HCT116 (cell line): ENCODE measurements at regions not wholly inside any gene's neighbourhood (a gene's known extent, or its start where the extent isn't known, plus 50 kb on each side); places are given as distances from the start of the nearest gene placed in this dataset.

Source experiments
- ATAC-seq: fragments of 200-7000 bp; cut with Tn5 transposase; 2 replicates; pipeline ENCODE4 v1.9.1; 2020; ENCODE audit warnings: mild to moderate bottlenecking, moderate library complexity
- BruUV-seq: library from RNA; stranded (reverse); fragments of 400-500 nt; replicated peaks from 2 replicates; lab custom pipeline; 2021; lab: Mats Ljungman, UMichigan
- CTCF ChIA-PET: fragments of 300-600 bp; sonication (Branson Sonifier 250); formaldehyde crosslinking; loops from one replicate; lab custom pipeline; 2021; ENCODE audit warnings: antibody characterized with exemption; lab: Charles Lee
- POLR2A ChIA-PET: fragments of 300-600, 350-600 bp; sonication (Branson Sonifier 250); formaldehyde crosslinking; loops from one replicate; lab custom pipeline; 2021; ENCODE audit warnings: antibody characterized with exemption; lab: Charles Lee
- RAD21 ChIA-PET, 2 experiments: fragments of 300-600 bp; sonication (Branson Sonifier 250); formaldehyde crosslinking; loops; one replicate each; lab custom pipeline; 2023; ENCODE audit warnings: low total read pairs in 2 of 2; ENCODE audit not compliant: uncharacterized antibody in 2 of 2, unreplicated experiment in 2 of 2, low non-redundant PET in 1 of 2; lab: Charles Lee
- DNase-seq: peaks from one replicate; pipeline ENCODE4 v3.0.0-alpha.2; 2010; ENCODE audit warnings: low read depth, low spot score
- H2AFZ ChIP-seq: fragments of 200-600 bp; shearing (Covaris generic), sonication (generic); 2 replicates; pipeline ENCODE4 v1.6.1; 2017; ENCODE audit warnings: low read depth, mixed run types, mixed read lengths, antibody characterized with exemption, low read length; ENCODE audit not compliant: poor library complexity, severe bottlenecking
- H3K27ac ChIP-seq: 2 replicates; pipeline ENCODE4 v1.5.1; 2012; ENCODE audit warnings: low read depth, low read length
- H3K27me3 ChIP-seq: fragments of 200-600 bp; sonication (generic); 2 replicates; pipeline ENCODE4 v1.6.1; 2016; ENCODE audit warnings: mixed run types, low read length, mixed read lengths; ENCODE audit not compliant: insufficient read depth
- H3K36me3 ChIP-seq, 2 experiments: fragments of 200-500 bp in 1 of 2; fragments of 200-600 bp in 1 of 2; sonication (Bioruptor generic) in 1 of 2; sonication (generic) in 1 of 2; 2 replicates each; pipeline versions ENCODE4 v1.5.1 to v1.6.1; 2014 to 2016; ENCODE audit warnings: low read length in 2 of 2, inconsistent platforms in 1 of 2, mixed read lengths in 1 of 2, mixed run types in 1 of 2; ENCODE audit not compliant: insufficient read depth in 2 of 2, control insufficient read depth in 1 of 2
- H3K4me1 ChIP-seq, 2 experiments: fragments of 200-600 bp in 1 of 2; sonication (generic) in 1 of 2; 2 replicates each; pipeline versions ENCODE4 v1.5.1 to v1.6.1; 2012 to 2017; ENCODE audit warnings: low read length in 2 of 2, inconsistent platforms in 1 of 2, mild to moderate bottlenecking in 1 of 2, mixed read lengths in 1 of 2, mixed run types in 1 of 2, moderate library complexity in 1 of 2; ENCODE audit not compliant: insufficient read depth in 2 of 2, control insufficient read depth in 1 of 2
- H3K4me2 ChIP-seq: fragments of 200-600 bp; sonication (generic); 2 replicates; pipeline ENCODE4 v1.6.1; 2017; ENCODE audit warnings: mixed run types, low read length, mixed read lengths
- H3K4me3 ChIP-seq, 2 experiments: fragments of 200-600 bp in 1 of 2; sonication (generic) in 1 of 2; replicated peaks in 1 of 2; 2 replicates each; pipeline ENCODE4 v1.5.1; 2011 to 2016; ENCODE audit warnings: low read length in 2 of 2, control low read depth in 1 of 2, low read depth in 1 of 2, mild to moderate bottlenecking in 1 of 2, mixed read lengths in 1 of 2, mixed run types in 1 of 2
- H3K79me2 ChIP-seq: fragments of 200-600 bp; sonication (generic); 2 replicates; pipeline ENCODE4 v1.6.1; 2017; ENCODE audit warnings: mild to moderate bottlenecking, mixed run types, low read length, moderate library complexity, mixed read lengths; ENCODE audit not compliant: insufficient read depth
- H3K9ac ChIP-seq: fragments of 200-600 bp; sonication (generic); 2 replicates; pipeline ENCODE4 v1.6.1; 2016; ENCODE audit warnings: low read length, mixed read lengths
- H3K9me2 ChIP-seq: fragments of 200-600 bp; sonication (generic), shearing (Covaris generic); 2 replicates; pipeline ENCODE4 v1.6.1; 2017; ENCODE audit warnings: mixed run types, mild to moderate bottlenecking, moderate library complexity; ENCODE audit not compliant: insufficient read depth
- H3K9me3 ChIP-seq, 2 experiments: fragments of 200-500 bp in 1 of 2; fragments of 200-600 bp in 1 of 2; sonication (Bioruptor generic) in 1 of 2; sonication (generic) in 1 of 2; 2 replicates each; pipeline ENCODE4 v1.6.1; 2014 to 2017; ENCODE audit warnings: low read length in 2 of 2, mixed read lengths in 2 of 2, inconsistent platforms in 1 of 2, low read depth in 1 of 2, mild to moderate bottlenecking in 1 of 2, mixed run types in 1 of 2, moderate library complexity in 1 of 2; ENCODE audit not compliant: control insufficient read depth in 1 of 2, insufficient read depth in 1 of 2
- H4K20me1 ChIP-seq: fragments of 200-600 bp; sonication (generic), shearing (Covaris generic); 2 replicates; pipeline ENCODE4 v1.6.1; 2017; ENCODE audit warnings: mixed run types, mild to moderate bottlenecking, moderate library complexity; ENCODE audit not compliant: insufficient read depth
- CBX3 ChIP-seq: IDR thresholded peaks from 2 replicates; pipeline ENCODE4 v1.6.1; 2012; ENCODE audit warnings: low read depth
- CTCF ChIP-seq, 3 experiments: fragments of 200-600 bp in 1 of 3; sonication (generic) in 1 of 3; IDR thresholded peaks in 2 of 3; conservative IDR thresholded peaks in 1 of 3; 2 replicates each; pipeline ENCODE4 v1.5.1; 2012 to 2017; ENCODE audit warnings: low read depth in 2 of 3, low read length in 2 of 3, antibody characterized with exemption in 1 of 3, borderline replicate concordance in 1 of 3, control low read depth in 1 of 3, mild to moderate bottlenecking in 1 of 3, mixed read lengths in 1 of 3, mixed run types in 1 of 3, moderate library complexity in 1 of 3; ENCODE audit not compliant: insufficient read depth in 1 of 3
- ELF1 ChIP-seq: IDR thresholded peaks from 2 replicates; pipeline ENCODE4 v1.6.1; 2012; ENCODE audit warnings: low read depth, borderline replicate concordance
- EZH2 ChIP-seq: fragments of 200-600 bp; sonication (generic); IDR thresholded peaks from 2 replicates; pipeline ENCODE4 v1.6.1; 2017; ENCODE audit warnings: antibody characterized with exemption, mixed run types
- EZH2phosphoT487 ChIP-seq: fragments of 200-600 bp; IDR thresholded peaks from 2 replicates; pipeline ENCODE4 v1.6.1; 2018; ENCODE audit warnings: antibody characterized with exemption, borderline replicate concordance
- JUND ChIP-seq: IDR thresholded peaks from 2 replicates; pipeline ENCODE4 v1.6.1; 2012
- POLR2A ChIP-seq: IDR thresholded peaks from 2 replicates; pipeline ENCODE4 v1.7.0; 2011; ENCODE audit warnings: borderline replicate concordance; ENCODE audit not compliant: insufficient read depth, insufficient read length; ENCODE audit errors: extremely low read depth
- POLR2AphosphoS5 ChIP-seq: IDR thresholded peaks from 2 replicates; pipeline ENCODE4 v1.6.1; 2011; ENCODE audit warnings: mild to moderate bottlenecking, low read depth, low read length, moderate library complexity
- SRF ChIP-seq: IDR thresholded peaks from 2 replicates; pipeline ENCODE4 v1.6.1; 2012; ENCODE audit warnings: low read depth
- TCF7L2 ChIP-seq: IDR thresholded peaks from 2 replicates; pipeline ENCODE4 v1.7.0; 2011; ENCODE audit warnings: borderline replicate concordance, inconsistent platforms; ENCODE audit not compliant: insufficient read depth, insufficient read length; ENCODE audit errors: extremely low read depth
- ZBTB33 ChIP-seq: IDR thresholded peaks from 2 replicates; pipeline ENCODE4 v1.6.1; 2011; ENCODE audit warnings: mild to moderate bottlenecking, low read length, moderate library complexity; ENCODE audit not compliant: insufficient replicate concordance; ENCODE audit errors: extremely low read depth
- intact Hi-C: fragments of 100-400 bp; cut with micrococcal nuclease; formaldehyde crosslinking; loops from 2 replicates; pipeline ENCODE4 v1.10.0; 2022

DNA sequence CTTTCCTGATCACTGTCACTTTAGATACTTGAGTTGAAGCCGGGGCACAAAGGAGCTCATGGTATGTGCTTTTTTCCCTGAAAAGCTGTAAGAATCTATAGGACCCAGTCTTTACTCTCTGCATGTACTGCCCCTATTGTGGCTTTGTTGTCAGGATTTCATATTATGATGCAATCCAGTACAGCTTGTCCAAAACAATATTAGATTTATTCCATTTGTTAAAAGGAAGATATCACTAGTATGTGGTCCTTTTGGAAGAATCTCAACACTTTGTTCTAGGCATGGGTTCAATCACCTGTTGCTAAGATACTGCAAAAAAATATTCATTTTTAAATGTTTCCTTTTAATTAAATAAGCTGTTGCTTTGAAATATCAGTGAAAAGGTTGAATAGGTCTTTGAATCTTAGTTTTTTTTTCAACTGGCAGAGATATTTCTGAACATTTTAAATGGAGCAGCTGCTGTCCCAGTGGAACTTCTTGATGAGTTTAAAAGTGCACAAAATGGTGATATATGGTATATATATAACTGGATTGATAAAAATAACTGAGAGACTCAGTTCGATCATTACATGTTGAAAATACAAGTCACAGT lies 256.6 kb upstream of the NT5C1B start:
- Histone ChIP-seq H3K9ac (no peak overlapping the region), H3K9me3 (no peaks in the 10 kb centered on the region), H3K27ac (no peak overlapping the region), H3K9me2 (no peaks in the 10 kb centered on the region), H3K79me2 (no peaks in the 10 kb centered on the region), H3K4me2 (no peak overlapping the region), H4K20me1 (no peaks in the 10 kb centered on the region), H3K27me3 (peaks cover 9% of the 10 kb centered on the region), H3K36me3 (no peaks in the 10 kb centered on the region), H2AFZ (no peak overlapping the region)
- DNase-seq, result no peak
- no TSS peak for BruUV-seq
- ChIA-PET POLR2A (no interaction called here), RAD21 (no interaction called here)
- no peak for TF ChIP-seq ZBTB33
- no peak for TF ChIP-seq CTCF (IDR thresholded peaks at IDR 0.05 in 2 of 3, conservative IDR thresholded peaks at IDR 0.05 in 1 of 3; ENCODE audit: borderline replicate concordance in 1 of 3, insufficient read depth in 1 of 3, low read depth in 2 of 3, low read length in 2 of 3)
- no peak for TF ChIP-seq TCF7L2
- TF ChIP-seq CBX3, result no peak
- no peak for TF ChIP-seq JUND
- no peak for TF ChIP-seq SRF
- no peak for TF ChIP-seq ELF1
- no peak for TF ChIP-seq EZH2
- no peak for TF ChIP-seq POLR2AphosphoS5
- TF ChIP-seq EZH2phosphoT487, result no peak
- no peak for TF ChIP-seq POLR2A
- TF ChIP-seq, all 23 proteins: peak for 0
- Histone ChIP-seq H3K4me1 (no peaks in the 10 kb centered on the region), H3K4me3 (no peak overlapping the region)
- intact Hi-C loops, result no loop called here
- CTCF ChIA-PET, result no interaction called here
- ATAC-seq, result no peak
